ENCODE measurements at regions not wholly inside any gene's neighbourhood (a gene's known extent, or its start where the extent isn't known, plus 50 kb on each side); places are given as distances from the start of the nearest gene placed in this dataset.

DNA sequence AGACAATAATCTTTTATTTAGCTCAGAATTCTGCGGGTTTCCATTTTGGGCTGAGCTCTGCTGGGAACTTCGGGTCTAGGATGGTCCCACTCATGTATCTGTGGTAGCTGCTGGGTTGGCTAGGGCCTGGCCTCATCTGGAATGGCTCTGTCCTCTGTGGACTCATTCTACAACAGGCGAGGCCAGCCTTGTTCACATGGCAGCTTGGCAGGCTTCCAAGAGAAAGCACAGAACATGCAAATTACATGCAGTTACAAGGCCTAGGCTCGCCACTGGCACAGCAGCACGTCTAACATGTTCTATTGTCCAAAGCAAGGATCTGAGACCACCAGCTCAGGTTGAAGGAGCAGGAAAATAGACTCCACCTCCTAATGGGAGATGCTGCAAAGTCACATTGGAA lies 431.4 kb downstream of the PDCD6IP start:
- TF ChIP-seq CTCF (IDR thresholded peaks at IDR 0.05) (no peak), POLR2A (IDR thresholded peaks at IDR 0.05) (no peak)
